ENCODE measurements at regions not wholly inside any gene's neighbourhood (a gene's known extent, or its start where the extent isn't known, plus 50 kb on each side); places are given as distances from the start of the nearest gene placed in this dataset.

DNA sequence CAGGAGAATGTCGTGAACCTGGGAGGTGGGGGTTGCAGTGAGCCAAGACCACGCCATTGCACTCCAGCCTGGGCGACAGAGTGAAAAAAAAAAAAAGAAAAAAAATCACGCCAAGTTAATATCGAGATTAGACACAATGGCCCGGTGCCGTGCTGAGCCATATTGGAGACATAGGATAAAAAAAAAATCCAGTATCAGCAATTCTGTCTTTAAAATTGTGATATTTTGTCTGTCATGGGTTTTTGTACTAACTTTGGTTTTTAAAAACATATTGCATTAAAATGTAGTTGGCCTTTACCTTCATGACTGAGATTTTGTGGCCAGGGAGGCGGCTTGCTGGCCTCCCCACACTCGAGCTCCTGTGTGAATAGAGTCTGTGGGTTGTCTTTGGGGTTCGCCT lies 62.8 kb upstream of the PITRM1 start:
- TF ChIP-seq POLR2A (IDR thresholded peaks at IDR 0.05; ENCODE audit: low read depth, low read length): no peak
- no peak for TF ChIP-seq POLR2AphosphoS5 (IDR thresholded peaks at IDR 0.05; ENCODE audit: low read depth, low read length)

All from GM12892 (cell line).